ENCODE measurements at regions not wholly inside any gene's neighbourhood (a gene's known extent, or its start where the extent isn't known, plus 50 kb on each side); places are given as distances from the start of the nearest gene placed in this dataset.
"Not testable (repeated sequence)": the region's sequence is repeated elsewhere in the genome, so short reads cannot be mapped to it uniquely, and the experiment has no call there.

GRCh38 chr7:113013761-113014449, 72.7 kb downstream of the GPR85 start:
- Histone ChIP-seq H3K4me3 (no peak overlapping the region), H3K36me3 (no peaks in the 10 kb centered on the region), H3K27ac (no peak overlapping the region), H3K27me3 (no peaks in the 10 kb centered on the region), H3K4me1 (no peaks in the 10 kb centered on the region), H3K9me3 (peaks cover 0 to 4% (median 0%) of the 10 kb centered on the region in 4 donors)
- DNase-seq = peak in 1 of 2 donors; percentile 1
- TF ChIP-seq POLR2A (IDR thresholded peaks at IDR 0.05) (no peak), CTCF (IDR thresholded peaks at IDR 0.05) (no peak), EP300 (IDR thresholded peaks at IDR 0.05) (no peak), POLR2AphosphoS5 (IDR thresholded peaks at IDR 0.05) (no peak)
- intact Hi-C loops (cut with DNase I; ENCODE audit: low total_unique reads) = loop anchor here (10.0 kb wide), 1 partner anchor 401 kb away; no protein-coding TSS in a partner anchor

GRCh38 chr7:113012862-113013261, 73.8 kb downstream of the GPR85 start:
- H3K36me3 ChIP-seq, H3K4me1 ChIP-seq, H3K4me3 ChIP-seq, H3K27me3 ChIP-seq, H3K9me3 ChIP-seq, DNase-seq, H3K27ac ChIP-seq: not testable (repeated sequence)
- 71 to 97% (median 82%) methylated on average over 1 of the region's 1 CpG for WGBS, 5 donors
- intact Hi-C loops (cut with DNase I; ENCODE audit: low total_unique reads) = loop anchor here (10.0 kb wide), 1 partner anchor 402 kb away; no protein-coding TSS in a partner anchor

- no peaks in the 10 kb centered on the region for H3K27me3 ChIP-seq
- no peak overlapping the region for H3K27ac ChIP-seq
- intact Hi-C loops (cut with DNase I; ENCODE audit: low total_unique reads) = loop anchor here (10.0 kb wide), 1 partner anchor 404 kb away; no protein-coding TSS in a partner anchor
- no peaks in the 10 kb centered on the region for H3K4me1 ChIP-seq
- TF ChIP-seq CTCF (IDR thresholded peaks at IDR 0.05) (no peak), POLR2A (IDR thresholded peaks at IDR 0.05) (no peak), EP300 (IDR thresholded peaks at IDR 0.05) (no peak), POLR2AphosphoS5 (IDR thresholded peaks at IDR 0.05) (no peak)
- no peaks in the 10 kb centered on the region for H3K36me3 ChIP-seq
- no peak overlapping the region for H3K4me3 ChIP-seq
- peaks cover 0 to 8% (median 3%) of the 10 kb centered on the region in 4 donors for H3K9me3 ChIP-seq
- DNase-seq = no peak
Measured at GRCh38 chr7:113010377-113010776, 76.2 kb downstream of the GPR85 start.

GRCh38 chr7:113008755-113009154, 77.9 kb downstream of the GPR85 start:
- intact Hi-C loops (cut with DNase I; ENCODE audit: low total_unique reads) = no loop called here
- no peak for DNase-seq
- no peak for TF ChIP-seq POLR2AphosphoS5 (IDR thresholded peaks at IDR 0.05)
- TF ChIP-seq CTCF (IDR thresholded peaks at IDR 0.05) = no peak
- TF ChIP-seq POLR2A (IDR thresholded peaks at IDR 0.05) = no peak
- TF ChIP-seq EP300 (IDR thresholded peaks at IDR 0.05) = no peak
- 78 to 93% (median 87%) methylated on average over 4 to 5 of the region's 5 CpGs for WGBS, 5 donors
- Histone ChIP-seq H3K36me3 (no peaks in the 10 kb centered on the region), H3K27me3 (no peaks in the 10 kb centered on the region), H3K27ac (no peak overlapping the region), H3K4me3 (no peak overlapping the region), H3K9me3 (peaks cover 0 to 8% (median 3%) of the 10 kb centered on the region in 4 donors), H3K4me1 (no peaks in the 10 kb centered on the region)

- 51 to 64% (median 58%) methylated on average over 4 of the region's 4 CpGs for WGBS, 5 donors
Measured at GRCh38 chr7:113004726-113005454, 81.7 kb downstream of the GPR85 start.

More at GRCh38 chr7:113004726-113005454, 81.7 kb downstream of the GPR85 start:
- H3K27me3 ChIP-seq = no peaks in the 10 kb centered on the region
- H3K4me3 ChIP-seq = no peak overlapping the region
- H3K36me3 ChIP-seq = no peaks in the 10 kb centered on the region
- TF ChIP-seq EP300 (IDR thresholded peaks at IDR 0.05) (no peak), POLR2AphosphoS5 (IDR thresholded peaks at IDR 0.05) (no peak), CTCF (IDR thresholded peaks at IDR 0.05) (no peak), POLR2A (IDR thresholded peaks at IDR 0.05) (no peak)
- no peaks in the 10 kb centered on the region for H3K4me1 ChIP-seq
- peaks cover 0 to 5% (median 2%) of the 10 kb centered on the region in 4 donors for H3K9me3 ChIP-seq
- no peak overlapping the region for H3K27ac ChIP-seq
- no peak for DNase-seq
- intact Hi-C loops (cut with DNase I; ENCODE audit: low total_unique reads) = no loop called here

Measured in stomach (tissue), 8 donors.